PC-3 (cell line): ENCODE measurements at regions not wholly inside any gene's neighbourhood (a gene's known extent, or its start where the extent isn't known, plus 50 kb on each side); places are given as distances from the start of the nearest gene placed in this dataset.

Source experiments
- ATAC-seq: fragments of 200-7000 bp; cut with Tn5 transposase; 2 replicates; pipeline ENCODE4 v1.9.1; 2020; ENCODE audit warnings: mild to moderate bottlenecking, moderate library complexity
- BruUV-seq: library from RNA; stranded (reverse); fragments of 400-500 nt; replicated peaks from 2 replicates; lab custom pipeline; 2021; lab: Mats Ljungman, UMichigan
- CTCF ChIA-PET: fragments of 300-600 bp; sonication (Branson Sonifier 250); formaldehyde crosslinking; loops from one replicate; lab custom pipeline; 2022; ENCODE audit warnings: antibody characterized with exemption; lab: Charles Lee
- POLR2A ChIA-PET: fragments of 300-600 bp; sonication (Branson Sonifier 250); formaldehyde crosslinking; loops from one replicate; lab custom pipeline; 2022; ENCODE audit warnings: antibody characterized with exemption; ENCODE audit not compliant: unreplicated experiment; lab: Charles Lee
- DNase-seq: peaks from one replicate; pipeline ENCODE4 v3.0.0-alpha.2; 2015
- H2AFZ ChIP-seq: fragments of 300-600 bp; sonication (generic); 2 replicates; pipeline ENCODE4 v1.6.0; 2016; ENCODE audit warnings: antibody characterized with exemption, low read length
- H3F3A ChIP-seq: fragments of 300-600 bp; sonication (generic); one replicate; pipeline ENCODE4 v1.6.0; 2017; ENCODE audit warnings: antibody characterized with exemption, low read length, control low read depth, mild to moderate bottlenecking; ENCODE audit not compliant: unreplicated experiment
- H3K27ac ChIP-seq: fragments of 300-600 bp; sonication (generic); 2 replicates; pipeline ENCODE4 v1.5.1; 2016; ENCODE audit warnings: mild to moderate bottlenecking, low read length
- H3K27me3 ChIP-seq: fragments of 300-600 bp; sonication (generic); 2 replicates; pipeline ENCODE4 v1.6.1; 2016; ENCODE audit warnings: low read length, mixed read lengths
- H3K36me3 ChIP-seq: fragments of 300-600 bp; sonication (generic); 2 replicates; pipeline ENCODE4 v1.6.1; 2016; ENCODE audit warnings: low read depth, mixed run types, low read length, mixed read lengths
- H3K4me1 ChIP-seq: fragments of 300-600 bp; sonication (generic); 2 replicates; pipeline ENCODE4 v1.5.1; 2016; ENCODE audit warnings: low read length; ENCODE audit not compliant: insufficient read depth
- H3K4me2 ChIP-seq: fragments of 300-600 bp; sonication (generic); 2 replicates; pipeline ENCODE4 v1.6.0; 2016; ENCODE audit warnings: low read length
- H3K4me3 ChIP-seq: fragments of 300-600 bp; sonication (generic); 2 replicates; pipeline ENCODE4 v1.5.1; 2016; ENCODE audit warnings: mild to moderate bottlenecking, low read length, mixed read lengths
- H3K79me2 ChIP-seq: fragments of 300-600 bp; sonication (generic); 2 replicates; pipeline ENCODE4 v1.6.1; 2017; ENCODE audit warnings: low read length, mixed read lengths
- H3K9ac ChIP-seq: fragments of 300-600 bp; sonication (generic); 2 replicates; pipeline ENCODE4 v1.6.0; 2016; ENCODE audit warnings: mild to moderate bottlenecking, low read length
- H3K9me2 ChIP-seq: fragments of 300-600 bp; sonication (generic); replicated peaks from 2 replicates; pipeline ENCODE4 v1.6.1; 2016; ENCODE audit warnings: mixed run types, low read length, mixed read lengths
- H3K9me3 ChIP-seq: fragments of 300-600 bp; sonication (generic); 2 replicates; pipeline ENCODE4 v1.6.1; 2016; ENCODE audit warnings: low read length, mixed read lengths
- H4K20me1 ChIP-seq: fragments of 300-600 bp; sonication (generic); 2 replicates; pipeline ENCODE4 v1.6.1; 2016; ENCODE audit warnings: low read length, mixed read lengths
- EZH2 ChIP-seq: fragments of 300-600 bp; sonication (generic); IDR thresholded peaks from one replicate; pipeline ENCODE4 v1.6.1; 2017; ENCODE audit warnings: antibody characterized with exemption, mild to moderate bottlenecking, low read length; ENCODE audit not compliant: unreplicated experiment
- EZH2phosphoT487 ChIP-seq: fragments of 300-600 bp; sonication (generic); IDR thresholded peaks from 2 replicates; pipeline ENCODE4 v1.6.1; 2018; ENCODE audit warnings: mild to moderate bottlenecking, antibody characterized with exemption, low read length, borderline replicate concordance
- intact Hi-C: fragments of 100-400 bp; cut with micrococcal nuclease; formaldehyde crosslinking; loops from 2 replicates; pipeline ENCODE4 v1.9.0; 2023
- TF ChIP-seq, protein P1 (sequence below): fragments of 300-600 bp; sonication (generic); conservative IDR thresholded peaks from 2 replicates; pipeline ENCODE4 v1.5.1; 2017; ENCODE audit warnings: antibody characterized with exemption, low read depth, mild to moderate bottlenecking, low read length

DNA sequence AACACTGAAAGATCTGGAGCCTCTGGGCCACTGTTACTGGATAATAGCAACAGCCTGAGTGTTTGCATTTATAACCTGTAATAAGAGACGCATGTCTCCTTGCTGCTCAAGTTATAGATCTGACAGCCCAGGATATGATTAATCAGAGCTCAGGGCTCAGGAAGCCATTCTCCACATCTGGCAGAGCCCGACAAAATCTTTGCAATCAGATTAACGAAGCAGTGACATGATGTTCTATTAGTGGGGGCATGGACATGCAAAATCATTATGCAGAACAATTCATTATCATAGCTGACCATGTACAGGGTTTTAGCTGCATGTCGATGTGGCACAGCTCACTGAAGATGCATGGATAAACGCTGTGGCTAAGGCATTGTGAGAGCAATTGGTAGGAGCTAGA is 730.3 kb downstream of the ZNF385D start:
- H3K27ac ChIP-seq, result no peak overlapping the region
- POLR2A ChIA-PET, result no interaction called here
- CTCF ChIA-PET, result no interaction called here

DNA sequence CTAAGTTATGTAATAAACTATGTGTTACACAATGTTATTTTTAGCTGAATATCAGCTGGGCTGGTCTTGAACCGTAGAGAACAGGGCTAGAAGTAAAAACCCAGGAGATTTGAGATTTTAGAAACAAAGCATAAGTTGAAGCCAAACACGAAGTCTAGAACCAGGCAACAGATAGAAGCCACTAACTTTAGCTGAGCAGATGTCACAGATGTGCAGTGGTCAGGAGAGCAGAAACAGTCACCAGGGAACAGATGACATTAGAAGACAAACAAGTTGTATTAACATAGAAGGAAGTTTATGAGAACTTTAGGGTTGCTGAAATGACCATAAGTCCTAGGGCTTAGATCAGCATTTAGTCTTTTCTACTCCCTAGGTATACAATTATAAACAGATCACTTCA is 731.0 kb downstream of the ZNF385D start:
- Histone ChIP-seq H3K27me3 (no peaks in the 10 kb centered on the region), H3K4me2 (no peak overlapping the region), H3K9me3 (no peaks in the 10 kb centered on the region), H3K36me3 (no peaks in the 10 kb centered on the region), H3K9ac (no peak overlapping the region), H4K20me1 (no peaks in the 10 kb centered on the region), H3F3A (no peaks in the 10 kb centered on the region), H3K4me3 (no peak overlapping the region), H3K9me2 (no peaks in the 10 kb centered on the region), H3K79me2 (no peaks in the 10 kb centered on the region), H3K4me1 (peaks cover 17% of the 10 kb centered on the region), H2AFZ (no peak overlapping the region), H3K27ac (no peak overlapping the region)
- ATAC-seq (no peak), DNase-seq (no peak)
- no TSS peak for BruUV-seq
- ChIA-PET POLR2A (no interaction called here), CTCF (no interaction called here)
- intact Hi-C loops, result no loop called here
- no peak for TF ChIP-seq EZH2
- no peak for TF ChIP-seq EZH2phosphoT487
- TF ChIP-seq, protein P1, sequence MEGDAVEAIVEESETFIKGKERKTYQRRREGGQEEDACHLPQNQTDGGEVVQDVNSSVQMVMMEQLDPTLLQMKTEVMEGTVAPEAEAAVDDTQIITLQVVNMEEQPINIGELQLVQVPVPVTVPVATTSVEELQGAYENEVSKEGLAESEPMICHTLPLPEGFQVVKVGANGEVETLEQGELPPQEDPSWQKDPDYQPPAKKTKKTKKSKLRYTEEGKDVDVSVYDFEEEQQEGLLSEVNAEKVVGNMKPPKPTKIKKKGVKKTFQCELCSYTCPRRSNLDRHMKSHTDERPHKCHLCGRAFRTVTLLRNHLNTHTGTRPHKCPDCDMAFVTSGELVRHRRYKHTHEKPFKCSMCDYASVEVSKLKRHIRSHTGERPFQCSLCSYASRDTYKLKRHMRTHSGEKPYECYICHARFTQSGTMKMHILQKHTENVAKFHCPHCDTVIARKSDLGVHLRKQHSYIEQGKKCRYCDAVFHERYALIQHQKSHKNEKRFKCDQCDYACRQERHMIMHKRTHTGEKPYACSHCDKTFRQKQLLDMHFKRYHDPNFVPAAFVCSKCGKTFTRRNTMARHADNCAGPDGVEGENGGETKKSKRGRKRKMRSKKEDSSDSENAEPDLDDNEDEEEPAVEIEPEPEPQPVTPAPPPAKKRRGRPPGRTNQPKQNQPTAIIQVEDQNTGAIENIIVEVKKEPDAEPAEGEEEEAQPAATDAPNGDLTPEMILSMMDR, result no peak

More for the DNA sequence above, 730.3 kb downstream of the ZNF385D start:
- Histone ChIP-seq H3K36me3 (no peaks in the 10 kb centered on the region), H3K4me2 (no peak overlapping the region), H4K20me1 (no peaks in the 10 kb centered on the region), H3F3A (no peaks in the 10 kb centered on the region), H3K9ac (no peak overlapping the region), H3K4me1 (peaks cover 17% of the 10 kb centered on the region), H3K79me2 (no peaks in the 10 kb centered on the region), H3K9me3 (no peaks in the 10 kb centered on the region), H3K27me3 (no peaks in the 10 kb centered on the region), H3K4me3 (no peak overlapping the region), H2AFZ (no peak overlapping the region), H3K9me2 (no peaks in the 10 kb centered on the region)
- ATAC-seq (peak; percentile 62), DNase-seq (peak; percentile 34)
- TF ChIP-seq EZH2phosphoT487 (no peak), EZH2 (no peak)
- TF ChIP-seq, protein P1, result no peak
- intact Hi-C loops, result no loop called here
- BruUV-seq, result no TSS peak

DNA sequence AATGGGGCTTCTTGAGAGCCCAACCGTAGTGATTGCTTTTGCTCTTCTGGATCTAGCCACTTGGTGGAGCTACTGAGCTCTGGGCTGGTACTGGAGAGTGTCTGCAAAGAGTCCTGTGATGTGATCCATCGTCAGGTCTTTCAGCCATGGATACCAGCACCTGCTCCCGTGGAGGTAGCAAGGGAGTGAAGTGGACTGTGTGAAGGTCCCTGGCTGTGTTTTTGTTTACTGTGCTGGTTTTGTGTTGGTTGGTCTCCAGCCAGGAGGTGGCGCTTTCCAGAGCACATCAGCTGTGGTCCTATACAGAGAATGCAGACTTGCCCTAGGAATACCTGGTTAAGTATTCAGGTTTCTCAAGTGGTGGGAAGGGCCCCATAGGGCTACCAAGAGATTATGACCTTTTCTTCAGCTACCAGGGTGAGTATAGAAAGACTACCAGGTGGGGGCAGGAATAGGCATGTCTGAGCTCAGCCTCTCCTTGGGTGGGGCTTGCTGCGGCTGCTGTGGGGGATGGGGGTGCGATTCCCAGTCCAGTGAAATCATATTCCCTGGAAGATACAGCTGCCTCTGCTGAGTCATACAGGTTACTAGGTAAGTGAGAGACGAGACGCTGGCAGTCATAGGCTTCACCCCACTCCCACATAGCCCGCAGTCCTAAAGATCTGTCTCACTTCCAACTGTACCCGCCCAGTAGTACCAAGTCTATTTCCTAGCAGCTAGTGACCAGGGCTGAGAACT is 733.7 kb downstream of the ZNF385D start:
- DNase-seq (peak; percentile 63), ATAC-seq (peak; percentile 84)
- Histone ChIP-seq H3K27ac (no peak overlapping the region), H4K20me1 (no peaks in the 10 kb centered on the region), H3K9me2 (no peaks in the 10 kb centered on the region), H2AFZ (peak overlapping the region; percentile 65), H3K9me3 (no peaks in the 10 kb centered on the region), H3K27me3 (no peaks in the 10 kb centered on the region), H3F3A (no peaks in the 10 kb centered on the region), H3K79me2 (no peaks in the 10 kb centered on the region), H3K4me1 (peaks cover 17% of the 10 kb centered on the region), H3K36me3 (no peaks in the 10 kb centered on the region), H3K4me2 (peak overlapping the region; percentile 55), H3K9ac (no peak overlapping the region), H3K4me3 (peak overlapping the region; percentile 36; the same call in 1 of the 2 replicates)
- POLR2A ChIA-PET, result no interaction called here
- intact Hi-C loops, result no loop called here
- CTCF ChIA-PET, result no interaction called here
- TF ChIP-seq EZH2phosphoT487 (no peak), EZH2 (no peak)
- TF ChIP-seq, protein P1, result peak; percentile 69
- BruUV-seq, result no TSS peak
